ENCODE measurements at regions not wholly inside any gene's neighbourhood (a gene's known extent, or its start where the extent isn't known, plus 50 kb on each side); places are given as distances from the start of the nearest gene placed in this dataset.
"Not testable (repeated sequence)": the region's sequence is repeated elsewhere in the genome, so short reads cannot be mapped to it uniquely, and the experiment has no call there.

DNA sequence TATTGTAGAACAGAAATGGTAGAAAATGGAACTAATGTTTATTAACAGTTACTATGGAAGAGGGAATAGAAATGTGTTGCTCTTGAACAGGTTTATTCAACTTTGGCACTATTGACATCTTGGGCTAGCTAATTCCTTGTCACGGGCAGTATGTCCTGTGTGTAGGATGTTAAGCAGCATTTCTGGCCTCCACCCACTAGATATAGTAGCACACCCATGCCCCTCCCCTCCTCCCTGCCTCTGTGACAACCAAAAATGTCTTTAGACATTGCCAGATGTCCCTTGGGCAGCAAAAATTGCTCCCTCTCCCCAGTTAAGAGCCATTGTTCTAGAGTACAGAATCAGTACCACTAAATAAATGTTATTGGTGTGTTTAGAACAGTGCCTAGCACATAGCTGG is 91.4 kb upstream of the TPTE start:
- Histone ChIP-seq H3K4me3 (no peak overlapping the region), H3K4me1 (no peaks in the 10 kb centered on the region), H3K27ac (no peak overlapping the region), H3K27me3 (no peaks in the 10 kb centered on the region), H3K36me3 (no peaks in the 10 kb centered on the region), H3K9me3 (peaks cover 0 to 14% (median 14%) of the 10 kb centered on the region in 3 donors)
- no peak for TF ChIP-seq CTCF (IDR thresholded peaks at IDR 0.05)
- no peak for DNase-seq
- intact Hi-C loops (cut with DNase I; ENCODE audit: low total_unique reads) = no loop called here

DNA sequence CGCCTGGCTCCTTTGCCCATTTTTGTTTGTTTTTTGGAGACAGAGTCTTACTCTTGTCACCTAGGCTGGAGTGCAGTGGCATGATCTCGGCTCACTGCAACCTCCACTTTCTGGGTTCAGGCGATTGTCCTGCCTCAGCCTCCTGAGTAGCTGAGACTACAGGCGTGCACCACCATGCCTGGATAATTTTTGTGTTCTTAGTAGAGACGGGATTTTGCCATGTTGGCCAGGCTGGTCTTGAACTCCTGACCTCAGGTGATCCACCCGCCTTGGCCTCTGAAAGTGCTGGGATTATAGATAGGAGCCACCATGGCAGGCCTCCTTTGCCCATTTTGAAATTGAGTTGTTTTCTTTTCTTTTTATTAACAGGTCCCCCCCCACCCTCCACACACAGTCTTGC is 89.4 kb upstream of the TPTE start:
- DNase-seq = peak in 1 of 2 donors; percentile 75
- H3K4me1 ChIP-seq; H3K36me3 ChIP-seq; intact Hi-C loops (cut with DNase I; ENCODE audit: low total_unique reads); H3K27me3 ChIP-seq; H3K27ac ChIP-seq; H3K4me3 ChIP-seq: not testable (repeated sequence)
- H3K9me3 ChIP-seq = peaks cover 0 to 18% (median 14%) of the 10 kb centered on the region in 3 donors

DNA sequence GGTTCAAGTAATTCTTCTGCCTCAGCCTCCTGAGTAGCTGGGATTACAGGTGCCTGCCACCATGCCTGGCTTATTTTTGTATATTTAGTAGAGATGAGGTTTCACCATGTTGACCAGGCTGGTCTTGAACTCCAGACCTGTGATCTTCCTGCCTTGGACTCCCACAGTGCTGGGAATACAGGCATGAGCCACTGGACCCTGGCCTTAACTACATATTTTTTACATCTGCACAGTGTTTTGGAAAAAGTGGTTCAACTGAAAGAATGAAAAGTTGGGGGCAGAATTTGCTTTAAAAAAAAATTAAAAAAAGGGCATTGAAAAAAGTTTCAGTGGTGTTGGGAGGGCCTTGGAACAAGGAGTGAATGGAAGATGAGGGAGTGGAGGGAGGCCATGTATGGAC is 88.9 kb upstream of the TPTE start:
- H3K36me3 ChIP-seq; intact Hi-C loops (cut with DNase I; ENCODE audit: low total_unique reads); H3K27me3 ChIP-seq; DNase-seq; H3K4me1 ChIP-seq; H3K4me3 ChIP-seq; H3K27ac ChIP-seq: not testable (repeated sequence)
- H3K9me3 ChIP-seq = peaks cover 0 to 15% (median 14%) of the 10 kb centered on the region in 3 donors

DNA sequence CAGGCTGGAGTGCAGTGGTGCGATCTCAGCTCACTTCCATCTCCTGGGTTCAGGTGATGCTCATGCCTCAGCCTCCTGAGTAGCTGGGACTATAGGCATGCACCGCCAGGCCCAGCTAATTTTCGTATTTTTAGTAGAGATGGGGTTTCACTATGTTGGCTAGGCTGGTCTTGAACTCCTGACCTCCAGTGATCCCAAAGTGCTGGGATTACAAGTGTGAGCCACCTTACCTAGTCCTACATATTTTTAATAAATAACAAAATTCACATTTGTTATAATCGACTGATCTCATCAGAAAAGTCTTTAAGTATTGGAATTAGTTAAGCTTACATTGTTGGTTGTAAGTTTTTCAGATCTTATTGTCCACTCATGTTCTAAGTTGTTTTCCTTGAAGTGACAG is 83.4 kb upstream of the TPTE start:
- H3K36me3 ChIP-seq; H3K4me3 ChIP-seq; H3K27ac ChIP-seq; intact Hi-C loops (cut with DNase I; ENCODE audit: low total_unique reads); H3K27me3 ChIP-seq; DNase-seq; H3K4me1 ChIP-seq: not testable (repeated sequence)
- H3K9me3 ChIP-seq = peaks cover 3 to 24% (median 18%) of the 10 kb centered on the region in 3 donors

- H3K36me3 ChIP-seq; H3K27me3 ChIP-seq; H3K4me3 ChIP-seq; DNase-seq; H3K4me1 ChIP-seq; H3K27ac ChIP-seq; intact Hi-C loops (cut with DNase I; ENCODE audit: low total_unique reads): not testable (repeated sequence)
- peaks cover 3 to 24% (median 18%) of the 10 kb centered on the region in 3 donors for H3K9me3 ChIP-seq
These were observed 80.7 kb upstream of the TPTE start for GRCh38 chr21:10440639-10441038.

DNA sequence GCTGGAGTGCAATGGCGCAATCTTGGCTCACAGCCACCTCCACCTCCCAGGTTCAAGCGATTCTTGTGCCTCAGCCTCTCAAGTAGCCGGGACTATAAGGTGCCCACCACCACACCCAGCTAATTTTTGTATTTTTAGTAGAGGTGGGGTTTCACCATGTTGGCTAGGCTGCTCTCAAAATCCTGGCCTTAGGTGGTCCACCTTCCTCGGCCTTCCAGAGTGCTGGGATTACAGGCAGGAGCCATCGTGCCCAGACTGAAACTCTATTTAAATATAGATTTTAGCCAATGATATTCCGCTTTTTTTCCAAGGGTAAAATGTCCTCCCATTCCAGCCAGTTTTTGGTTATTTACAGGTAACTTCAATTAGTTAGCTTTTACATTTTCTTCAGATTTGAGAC is 79.4 kb upstream of the TPTE start:
- H3K4me1 ChIP-seq; DNase-seq; intact Hi-C loops (cut with DNase I; ENCODE audit: low total_unique reads); H3K27ac ChIP-seq; H3K36me3 ChIP-seq; H3K27me3 ChIP-seq; H3K4me3 ChIP-seq: not testable (repeated sequence)
- peaks cover 3 to 20% (median 18%) of the 10 kb centered on the region in 3 donors for H3K9me3 ChIP-seq

GRCh38 chr21:10445685-10446084 is 75.7 kb upstream of the TPTE start:
- H3K27me3 ChIP-seq; H3K9me3 ChIP-seq; H3K36me3 ChIP-seq; DNase-seq; intact Hi-C loops (cut with DNase I; ENCODE audit: low total_unique reads); H3K4me3 ChIP-seq; H3K4me1 ChIP-seq; H3K27ac ChIP-seq: not testable (repeated sequence)

- H3K36me3 ChIP-seq; H3K9me3 ChIP-seq; H3K27me3 ChIP-seq; intact Hi-C loops (cut with DNase I; ENCODE audit: low total_unique reads); DNase-seq; H3K27ac ChIP-seq; H3K4me3 ChIP-seq; H3K4me1 ChIP-seq: not testable (repeated sequence)
These were observed 71.9 kb upstream of the TPTE start for GRCh38 chr21:10449451-10449850.

- H3K4me1 ChIP-seq; H3K4me3 ChIP-seq; intact Hi-C loops (cut with DNase I; ENCODE audit: low total_unique reads); H3K9me3 ChIP-seq; H3K27ac ChIP-seq; DNase-seq; H3K36me3 ChIP-seq; H3K27me3 ChIP-seq: not testable (repeated sequence)
These were observed 70.1 kb upstream of the TPTE start for GRCh38 chr21:10451274-10451673.

GRCh38 chr21:10457765-10458164 is 63.6 kb upstream of the TPTE start:
- H3K27ac ChIP-seq; H3K27me3 ChIP-seq; H3K36me3 ChIP-seq; intact Hi-C loops (cut with DNase I; ENCODE audit: low total_unique reads); H3K4me3 ChIP-seq; H3K4me1 ChIP-seq; H3K9me3 ChIP-seq; DNase-seq: not testable (repeated sequence)

- H3K27ac ChIP-seq; DNase-seq; H3K4me1 ChIP-seq; H3K27me3 ChIP-seq; H3K9me3 ChIP-seq; H3K4me3 ChIP-seq; H3K36me3 ChIP-seq; intact Hi-C loops (cut with DNase I; ENCODE audit: low total_unique reads): not testable (repeated sequence)
These were observed 60.4 kb upstream of the TPTE start for GRCh38 chr21:10460957-10461356.

DNA sequence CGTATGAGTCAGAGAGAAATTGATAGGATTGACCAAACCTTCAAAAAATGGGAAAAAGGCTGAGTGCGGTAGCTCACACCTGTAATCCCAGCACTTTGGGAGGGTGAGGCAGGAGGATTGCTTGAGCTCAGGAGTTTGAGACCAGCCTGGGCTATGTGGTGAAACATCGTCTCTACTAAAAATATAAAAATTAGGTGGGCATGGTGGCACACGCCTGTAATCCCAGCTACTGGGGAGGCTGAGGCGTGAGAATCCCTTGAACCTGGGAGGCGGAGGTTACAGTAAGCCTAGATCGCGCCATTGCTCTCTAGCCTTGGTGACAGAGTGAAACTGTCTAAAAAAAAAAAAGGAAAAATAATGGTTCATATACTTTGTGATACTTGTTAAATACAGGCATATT is 59.9 kb upstream of the TPTE start:
- H3K36me3 ChIP-seq; H3K9me3 ChIP-seq; H3K27me3 ChIP-seq; H3K4me1 ChIP-seq; intact Hi-C loops (cut with DNase I; ENCODE audit: low total_unique reads); H3K4me3 ChIP-seq; H3K27ac ChIP-seq: not testable (repeated sequence)
- DNase-seq = peak in 1 of 2 donors; percentile 63
